Right ventricle myocardium inferior (tissue), 1 donor: ENCODE measurements at regions not wholly inside any gene's neighbourhood (a gene's known extent, or its start where the extent isn't known, plus 50 kb on each side); places are given as distances from the start of the nearest gene placed in this dataset.

ENCODE experiments used
- ATAC-seq: fragments of 200-7000 bp; cut with Tn5 transposase; one replicate; pipeline ENCODE4 v1.9.1; 2020; ENCODE audit warnings: mild to moderate bottlenecking, moderate library complexity
- DNase-seq: peaks from one replicate; pipeline ENCODE4 v3.0.0; 2021; ENCODE audit errors: missing footprints
- intact Hi-C: fragments of 100-400 bp; cut with DNase I; formaldehyde crosslinking; loops from one replicate; pipeline ENCODE4 v1.11.0; 2022
- donor health status: DM: no; HTN: yes; CAD: no; lungs with severe emphysema.

DNA sequence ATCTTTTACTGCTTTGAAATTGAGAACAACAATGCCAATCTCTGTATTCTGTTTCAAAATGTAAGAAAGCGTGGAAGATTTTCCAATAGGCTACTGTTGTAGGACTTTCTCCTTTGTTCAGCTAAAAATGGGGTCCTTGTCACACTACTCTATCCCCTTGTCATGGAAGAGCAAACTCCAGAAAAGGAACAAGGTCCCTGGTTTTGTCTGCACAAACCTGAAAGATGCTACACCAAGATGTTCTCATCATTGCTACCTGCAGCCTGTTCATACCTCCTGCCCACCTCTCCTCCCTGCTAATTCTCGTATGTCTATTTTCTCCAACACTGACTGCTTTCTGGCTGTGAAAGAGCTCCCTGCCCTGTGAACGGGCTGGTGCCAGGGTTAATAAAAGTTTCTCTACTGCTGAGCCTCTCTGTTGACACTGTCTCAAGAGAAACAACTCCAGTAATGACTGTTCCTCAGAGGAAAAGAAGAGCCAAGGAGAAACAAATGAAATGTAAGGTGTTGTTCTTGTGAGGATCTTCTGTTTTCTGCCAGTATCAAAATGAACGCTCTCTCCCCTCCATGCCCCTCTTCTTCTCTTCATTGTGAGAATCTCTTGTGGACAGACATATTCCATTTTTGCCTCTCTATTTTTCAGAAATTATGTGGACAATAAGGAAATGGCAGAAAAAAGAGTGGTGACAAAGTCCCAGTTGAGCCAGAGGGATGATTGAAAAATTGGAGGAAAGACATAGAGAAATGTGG, 287.1 kb downstream of the ADGB start:
- intact Hi-C loops, result no loop called here
- DNase-seq (no peak), ATAC-seq (no peak)

- ATAC-seq (no peak), DNase-seq (no peak)
- intact Hi-C loops, result no loop called here
Observed at GRCh38 chr6:146886587-146887446, 288.0 kb downstream of the ADGB start.

DNA sequence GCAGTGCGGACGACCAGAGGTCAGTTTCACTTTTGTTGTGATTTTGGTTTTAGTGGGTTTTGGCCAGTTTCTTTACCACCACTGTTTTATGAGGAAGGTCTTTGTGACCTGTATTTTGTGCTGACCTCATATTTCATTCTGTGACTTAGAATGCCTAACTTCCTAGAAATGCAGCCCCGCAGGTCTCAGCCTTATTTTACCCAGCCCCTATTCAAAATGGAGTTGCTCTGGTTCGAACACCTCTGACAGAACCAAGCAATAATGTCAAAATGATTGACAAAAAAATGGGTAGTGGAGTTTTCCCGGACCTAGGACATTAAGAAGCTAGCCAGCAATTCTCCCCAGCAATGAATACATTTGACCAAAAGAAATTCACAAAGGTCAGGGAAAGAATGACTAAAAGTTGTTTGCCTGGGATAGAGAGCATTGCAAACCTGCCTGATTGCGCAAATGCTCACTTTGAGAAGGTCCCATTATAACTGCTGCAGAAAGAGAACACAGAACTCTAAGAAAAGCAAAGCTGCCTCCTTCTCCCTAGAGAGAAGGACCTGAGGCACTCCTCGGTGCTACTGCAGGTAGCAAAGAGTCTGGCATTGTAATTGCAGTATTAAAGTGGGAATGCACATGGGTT, 288.8 kb downstream of the ADGB start:
- ATAC-seq, result no peak
- DNase-seq, result no peak
- intact Hi-C loops, result no loop called here

DNA sequence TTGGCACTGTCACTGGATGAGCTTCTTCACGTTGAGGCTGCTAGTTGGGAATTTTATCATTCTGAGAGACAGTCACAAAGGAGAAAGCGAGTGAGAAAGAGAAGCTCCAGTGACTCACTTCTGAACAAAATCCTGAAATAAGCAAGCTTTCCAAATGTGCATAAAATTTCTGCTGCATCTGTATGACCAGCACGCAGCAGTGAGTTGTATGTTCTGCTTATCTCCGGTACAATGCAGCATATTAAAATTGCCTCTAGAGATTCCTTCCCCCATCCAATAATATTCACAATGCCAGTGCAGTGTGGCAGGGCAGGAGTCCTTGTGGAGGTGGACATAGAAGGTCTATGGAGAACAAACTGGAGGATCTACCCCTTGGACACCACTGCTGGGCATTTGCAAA, 290.5 kb downstream of the ADGB start:
- no peak for ATAC-seq
- DNase-seq, result no peak
- intact Hi-C loops, result no loop called here

DNA sequence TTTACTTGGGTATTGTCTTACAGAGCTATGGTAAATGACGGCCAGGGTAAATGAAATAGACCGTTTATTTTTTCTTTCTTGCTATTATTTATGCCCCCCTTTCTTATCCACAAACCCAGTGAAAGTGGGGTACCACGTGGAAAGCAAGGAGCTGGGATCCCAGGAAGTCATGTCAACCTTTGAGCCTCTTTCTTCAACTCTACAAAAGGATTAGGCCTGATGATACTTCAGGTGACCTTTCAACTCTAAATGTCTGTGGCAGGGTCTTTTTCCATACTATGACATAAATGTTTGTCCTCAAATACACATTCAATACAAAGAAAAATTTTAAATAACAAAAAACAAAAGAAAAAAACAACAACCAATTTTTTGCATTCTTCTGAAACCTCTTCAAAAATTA, 291.4 kb downstream of the ADGB start:
- intact Hi-C loops, result no loop called here
- ATAC-seq (no peak), DNase-seq (no peak)

DNA sequence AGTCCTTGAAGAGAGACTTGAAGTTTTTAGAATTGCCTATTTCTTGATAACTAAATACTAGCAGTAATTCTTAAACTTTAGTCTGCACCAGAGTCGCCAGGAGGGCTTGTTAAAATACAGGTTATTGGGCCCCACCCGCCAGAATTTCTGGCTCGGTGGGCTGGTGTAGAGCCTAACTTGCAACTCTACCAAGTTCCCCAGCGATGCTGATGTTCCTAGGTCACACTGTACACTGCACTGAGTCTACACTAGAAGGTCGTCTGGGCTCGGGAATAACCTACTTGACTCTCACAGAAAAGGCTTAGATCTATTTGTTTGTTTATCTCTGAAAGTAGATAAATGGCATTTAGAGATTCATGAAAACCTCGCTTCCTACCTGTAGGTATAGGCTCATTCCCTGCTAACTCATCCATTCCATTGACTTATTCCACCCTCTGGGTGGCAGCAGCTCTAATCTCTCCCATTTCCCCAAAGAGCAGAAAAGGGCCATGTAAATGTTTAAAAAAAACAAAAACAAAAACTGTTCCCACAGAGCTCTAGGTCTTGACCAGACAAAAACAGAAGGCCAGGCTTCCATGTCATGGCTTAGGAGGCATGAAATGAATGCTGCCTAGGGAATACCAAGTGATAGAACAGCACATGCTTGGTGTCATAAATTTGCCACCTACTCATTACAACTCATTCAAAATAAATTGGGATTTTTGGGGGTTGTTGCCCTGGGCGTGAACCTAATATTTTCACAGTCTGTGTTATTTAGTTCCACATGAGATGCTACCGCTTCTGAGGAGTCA, 292.1 kb downstream of the ADGB start:
- DNase-seq (peak; percentile 48), ATAC-seq (no peak)
- intact Hi-C loops, result no loop called here

DNA sequence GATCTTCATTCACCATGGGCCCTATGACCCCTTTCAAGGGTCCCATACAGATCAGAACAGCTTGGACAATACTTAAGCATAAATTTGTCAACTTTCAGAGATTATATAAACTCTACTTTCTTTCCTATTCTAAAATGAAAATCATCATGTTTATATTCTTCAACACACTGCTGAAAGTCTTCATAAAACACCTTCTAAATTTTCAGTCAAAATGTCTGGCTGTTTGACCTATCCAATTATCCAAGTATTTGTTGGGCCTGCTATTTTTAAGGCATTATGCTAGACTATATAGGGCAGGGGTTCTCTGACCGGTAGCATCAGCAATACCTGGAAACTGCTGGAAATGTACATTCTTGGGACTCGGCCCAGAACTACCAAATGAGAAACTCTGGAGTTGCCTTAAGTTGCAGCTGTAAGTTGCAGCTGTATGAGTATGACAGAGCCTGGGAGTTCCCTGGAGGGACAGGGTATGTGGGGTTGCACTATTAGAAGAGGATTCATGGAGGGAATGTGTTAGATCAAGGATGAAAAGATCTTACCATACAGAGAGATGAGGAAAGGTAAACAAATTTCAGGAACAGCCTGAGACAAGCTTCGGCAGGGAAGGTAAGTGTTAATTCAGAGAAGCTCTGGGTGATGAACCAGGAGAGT, 293.0 kb downstream of the ADGB start:
- intact Hi-C loops, result no loop called here
- DNase-seq (no peak), ATAC-seq (no peak)

GRCh38 chr6:146892283-146892612, 293.5 kb downstream of the ADGB start:
- ATAC-seq (no peak), DNase-seq (no peak)
- intact Hi-C loops, result no loop called here

DNA sequence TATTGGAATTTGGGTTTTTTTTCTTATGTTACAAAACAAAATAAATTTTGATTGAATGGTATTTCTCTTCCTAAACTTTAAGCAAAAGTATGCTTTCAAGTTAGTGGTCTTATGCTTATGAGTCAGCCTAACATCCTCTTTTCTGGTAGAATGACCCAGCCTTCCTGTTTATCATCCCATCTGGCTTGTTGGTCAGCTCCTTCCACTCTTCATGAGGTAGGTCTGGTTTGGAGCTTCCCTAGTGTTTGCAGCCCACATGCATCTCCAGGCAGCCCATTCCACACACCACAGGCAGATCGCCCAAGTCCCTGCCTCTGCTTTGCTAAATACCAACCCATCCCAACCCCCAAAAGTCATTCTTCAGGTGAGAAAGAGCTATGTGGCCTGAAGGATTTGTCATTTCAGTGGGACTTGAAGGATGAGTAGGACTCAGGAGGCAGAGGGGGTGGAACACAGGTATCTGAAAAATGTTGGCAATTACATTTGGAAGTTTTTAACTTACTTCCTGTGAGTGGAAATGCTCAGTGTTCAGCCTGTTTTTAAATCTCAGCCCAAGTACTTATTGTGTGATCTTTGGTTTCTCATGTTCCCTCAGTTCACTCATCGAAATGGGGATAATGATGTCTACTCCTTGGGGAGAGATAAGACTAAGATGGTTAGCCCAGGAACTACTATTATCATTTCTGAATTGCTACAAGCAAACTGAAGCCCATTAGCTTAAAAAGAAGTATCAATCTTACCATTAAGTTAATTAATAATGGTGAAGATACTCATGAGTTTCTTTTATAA, 294.0 kb downstream of the ADGB start:
- DNase-seq (no peak), ATAC-seq (no peak)
- intact Hi-C loops, result no loop called here

DNA sequence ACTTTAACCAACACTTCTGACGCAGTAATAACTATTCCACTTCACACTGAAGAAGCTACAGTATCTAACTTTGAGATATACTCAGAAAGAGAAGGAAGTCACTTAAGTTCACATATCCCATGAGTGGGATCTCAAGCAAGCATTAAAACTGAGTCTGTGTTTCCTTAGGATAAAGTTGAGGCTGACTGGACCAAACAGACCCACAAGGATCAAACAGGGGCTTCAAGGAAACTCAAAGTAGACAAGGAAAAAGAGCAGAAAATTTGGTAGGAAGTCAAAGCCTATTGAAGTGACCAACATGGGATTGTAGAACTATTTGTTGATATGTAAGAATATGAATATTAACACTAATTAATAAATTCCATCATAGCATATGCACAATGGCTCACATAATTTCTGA, 294.9 kb downstream of the ADGB start:
- DNase-seq (no peak), ATAC-seq (no peak)
- intact Hi-C loops, result no loop called here

DNA sequence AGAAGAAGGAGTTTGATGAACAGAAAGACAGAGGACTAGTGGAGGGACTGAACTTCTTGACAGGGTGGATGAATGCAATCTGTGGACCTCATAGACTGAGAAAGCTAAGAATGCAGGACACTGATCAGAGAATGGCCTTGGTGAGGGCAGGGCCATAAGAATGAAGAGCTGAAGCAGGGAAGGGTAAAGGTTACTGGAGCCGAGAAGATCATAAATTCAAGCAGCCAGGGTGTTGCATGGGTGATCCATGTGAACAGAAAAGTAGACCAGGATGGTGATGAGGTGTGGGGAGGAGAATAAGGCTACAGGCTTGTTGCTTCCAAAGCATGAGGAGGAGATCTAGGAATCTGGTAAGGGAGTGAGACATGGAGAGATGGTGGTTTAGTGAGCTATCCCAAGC, 295.9 kb downstream of the ADGB start:
- DNase-seq (no peak), ATAC-seq (no peak)
- intact Hi-C loops, result no loop called here

- intact Hi-C loops, result no loop called here
- DNase-seq (no peak), ATAC-seq (no peak)
Observed at GRCh38 chr6:146895101-146895771, 296.5 kb downstream of the ADGB start.

DNA sequence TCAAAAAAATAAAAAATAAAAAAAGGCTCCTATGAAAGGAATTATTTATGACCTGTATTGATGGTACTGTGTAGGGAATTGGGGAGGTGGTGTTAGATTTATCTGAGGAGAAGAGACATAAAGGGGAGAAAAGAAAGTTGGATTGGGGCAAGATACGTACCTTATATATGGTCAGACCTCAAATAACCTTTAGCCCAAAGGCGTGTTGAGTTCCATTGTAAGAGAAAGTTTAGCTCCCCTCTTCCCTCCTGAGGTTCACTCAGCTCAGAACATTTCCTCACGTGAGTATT, 296.9 kb downstream of the ADGB start:
- intact Hi-C loops, result no loop called here
- DNase-seq, result no peak
- no peak for ATAC-seq

DNA sequence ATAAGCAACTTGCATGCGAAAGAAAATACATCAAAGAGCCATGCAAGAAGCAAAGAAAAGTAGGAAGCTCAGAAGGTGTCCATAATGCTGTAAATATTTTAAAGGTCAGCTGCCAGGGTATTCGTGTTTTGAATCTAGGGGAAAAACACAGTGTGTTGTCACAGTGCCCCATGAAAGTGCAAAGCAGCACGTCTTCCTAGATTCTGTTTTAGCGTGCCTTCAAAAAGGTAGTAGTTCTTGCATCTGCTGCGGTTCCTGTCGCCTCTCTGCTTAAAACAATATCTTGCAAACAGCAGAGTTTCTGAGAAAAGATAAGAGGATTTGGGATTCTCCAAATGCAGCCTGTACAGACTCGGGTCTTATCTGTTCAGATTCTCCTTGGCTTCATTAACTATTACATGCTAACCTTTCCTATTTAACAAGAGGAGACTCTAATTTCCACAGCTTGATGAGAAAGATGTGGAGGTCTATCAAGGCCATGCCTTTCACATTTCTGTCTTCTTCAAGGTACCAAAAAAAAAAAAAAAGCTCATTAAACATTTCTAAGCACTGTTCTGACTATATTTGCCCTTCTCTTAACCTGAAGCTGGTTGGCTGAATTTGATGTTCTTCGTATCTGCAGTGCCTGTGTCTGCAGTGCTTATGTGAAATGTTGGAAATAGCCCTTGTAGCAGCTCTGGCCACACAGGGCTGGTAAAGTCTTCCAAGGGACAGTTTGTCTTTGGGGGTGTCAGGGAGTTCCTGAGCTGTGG, 297.5 kb downstream of the ADGB start:
- intact Hi-C loops, result no loop called here
- no peak for ATAC-seq

DNA sequence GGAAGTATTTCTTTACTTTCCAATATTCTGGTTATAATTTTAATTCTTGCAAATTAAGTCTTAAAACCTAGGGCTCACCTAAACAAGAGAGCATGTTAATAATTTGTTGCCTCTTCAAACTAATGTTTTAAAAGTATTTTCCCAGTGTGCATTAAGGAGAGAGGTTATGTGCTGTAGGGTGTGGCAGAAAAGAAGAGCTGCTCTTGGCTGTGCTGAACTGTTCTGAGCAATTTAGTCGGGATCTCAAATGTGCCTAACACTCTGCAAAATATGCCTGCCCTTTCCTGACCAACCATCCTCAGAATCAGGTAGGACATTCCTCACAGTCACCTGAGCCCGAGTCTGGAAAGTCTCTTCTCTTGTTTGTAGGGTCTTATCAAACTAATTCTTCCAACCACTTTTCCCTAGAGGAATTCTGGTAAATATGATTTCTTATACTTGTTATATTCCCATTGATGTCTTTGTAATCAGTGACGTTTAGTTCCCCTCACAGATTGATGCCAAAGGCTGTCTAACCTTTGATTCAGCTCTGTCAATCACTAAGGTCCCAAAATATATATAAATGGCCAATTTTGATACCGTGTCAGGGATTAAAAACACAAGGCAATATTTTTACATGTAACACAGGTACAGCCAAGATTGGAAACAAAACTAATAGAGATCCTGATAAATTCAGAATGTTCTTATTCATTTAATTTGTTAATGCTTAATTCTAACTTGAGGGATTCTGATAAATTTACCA, 298.4 kb downstream of the ADGB start:
- no peak for DNase-seq
- ATAC-seq, result no peak
- intact Hi-C loops, result no loop called here

More for the DNA sequence above, 297.5 kb downstream of the ADGB start:
- DNase-seq, result no peak

- ATAC-seq, result no peak
Observed at GRCh38 chr6:146898069-146898887, 299.5 kb downstream of the ADGB start.

More at GRCh38 chr6:146898069-146898887, 299.5 kb downstream of the ADGB start:
- intact Hi-C loops, result no loop called here
- DNase-seq, result no peak
